Loucy (cell line): ENCODE measurements at regions not wholly inside any gene's neighbourhood (a gene's known extent, or its start where the extent isn't known, plus 50 kb on each side); places are given as distances from the start of the nearest gene placed in this dataset.

ENCODE experiments used
- H2AFZ ChIP-seq: fragments of 200-600 bp; sonication (generic); 2 replicates; pipeline ENCODE4 v1.6.0; 2016; ENCODE audit warnings: antibody characterized with exemption, mild to moderate bottlenecking, low read length, moderate library complexity
- H3F3A ChIP-seq: fragments of 200-600 bp; 2 replicates; pipeline ENCODE4 v1.6.0; 2016; ENCODE audit warnings: antibody characterized with exemption, low read depth, mild to moderate bottlenecking
- H3K27me3 ChIP-seq: fragments of 200-600 bp; sonication (generic); 2 replicates; pipeline ENCODE4 v1.6.1; 2014; ENCODE audit warnings: low read length, mild to moderate bottlenecking; ENCODE audit not compliant: insufficient read depth, poor library complexity, severe bottlenecking
- H3K36me3 ChIP-seq: fragments of 200-600 bp; sonication (generic); 2 replicates; pipeline ENCODE4 v1.6.1; 2016; ENCODE audit warnings: low read length; ENCODE audit not compliant: insufficient read depth
- H3K4me1 ChIP-seq: fragments of 200-600 bp; sonication (generic); 2 replicates; pipeline ENCODE4 v1.5.1; 2014; ENCODE audit warnings: low read length, mild to moderate bottlenecking; ENCODE audit not compliant: insufficient read depth, poor library complexity, severe bottlenecking
- H3K4me2 ChIP-seq: fragments of 200-600 bp; sonication (generic); 2 replicates; pipeline ENCODE4 v1.6.0; 2014; ENCODE audit warnings: antibody characterized with exemption, low read length, low read depth, mild to moderate bottlenecking; ENCODE audit not compliant: poor library complexity, severe bottlenecking
- H3K4me3 ChIP-seq: fragments of 200-600 bp; sonication (generic); 2 replicates; pipeline ENCODE4 v1.5.1; 2014; ENCODE audit warnings: low read length, mild to moderate bottlenecking, mixed read lengths; ENCODE audit not compliant: poor library complexity, severe bottlenecking
- H3K79me2 ChIP-seq: fragments of 200-600 bp; sonication (generic); 2 replicates; pipeline ENCODE4 v1.6.1; 2014; ENCODE audit warnings: low read length; ENCODE audit not compliant: insufficient read depth
- H3K9ac ChIP-seq: fragments of 200-600 bp; sonication (generic); 2 replicates; pipeline ENCODE4 v1.6.0; 2014; ENCODE audit warnings: mild to moderate bottlenecking, low read depth, low read length, moderate library complexity; ENCODE audit not compliant: poor library complexity, severe bottlenecking
- H3K9me2 ChIP-seq: fragments of 200-600 bp; sonication (generic); replicated peaks from 2 replicates; pipeline ENCODE4 v1.6.1; 2016; ENCODE audit warnings: low read depth, low read length, mixed read lengths
- H3K9me3 ChIP-seq: fragments of 200-600 bp; sonication (generic); 2 replicates; pipeline ENCODE4 v1.6.1; 2014; ENCODE audit warnings: mild to moderate bottlenecking, antibody characterized with exemption, low read length, low read depth; ENCODE audit not compliant: insufficient read depth
- H4K20me1 ChIP-seq: fragments of 200-600 bp; sonication (generic); 2 replicates; pipeline ENCODE4 v1.6.0; 2014; ENCODE audit warnings: antibody characterized with exemption, low read length, mild to moderate bottlenecking; ENCODE audit not compliant: insufficient read depth, poor library complexity, severe bottlenecking
- CTCF ChIP-seq: fragments of 200-600 bp; sonication (generic); conservative IDR thresholded peaks from 2 replicates; pipeline ENCODE4 v1.5.1; 2014; ENCODE audit warnings: mild to moderate bottlenecking, antibody characterized with exemption, low read length
- EZH2phosphoT487 ChIP-seq: fragments of 200-600 bp; IDR thresholded peaks from 2 replicates; pipeline ENCODE4 v1.6.1; 2018; ENCODE audit warnings: antibody characterized with exemption, mild to moderate bottlenecking, moderate library complexity, borderline replicate concordance

DNA sequence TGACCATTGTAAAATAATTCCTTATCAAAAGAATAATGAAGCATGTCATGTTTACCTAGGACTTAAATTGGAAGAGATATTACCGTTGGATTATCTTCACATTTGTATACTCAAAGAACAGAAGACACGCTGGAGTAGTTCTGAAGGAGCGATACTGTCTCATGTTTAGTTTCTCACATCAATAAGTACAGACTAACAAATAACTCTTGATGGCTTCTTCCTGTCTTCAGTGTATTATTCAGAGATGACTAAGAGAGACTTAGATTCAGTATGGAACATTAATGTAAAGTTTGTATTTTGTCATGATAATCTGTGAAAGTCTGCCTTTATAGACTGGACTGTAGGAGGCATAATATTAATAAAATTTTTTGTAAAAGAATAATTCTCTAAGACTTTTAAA lies 72.7 kb downstream of the SPRY1 start:
- H3K9me2 ChIP-seq: no peaks in the 10 kb centered on the region
- H3K27me3 ChIP-seq: no peaks in the 10 kb centered on the region
- no peaks in the 10 kb centered on the region for H4K20me1 ChIP-seq
- TF ChIP-seq CTCF (no peak), EZH2phosphoT487 (no peak)
- H3F3A ChIP-seq: no peaks in the 10 kb centered on the region
- H3K4me1 ChIP-seq: no peaks in the 10 kb centered on the region
- H3K79me2 ChIP-seq: no peaks in the 10 kb centered on the region
- H3K4me2 ChIP-seq: no peak overlapping the region
- H3K9me3 ChIP-seq: no peaks in the 10 kb centered on the region
- no peak overlapping the region for H2AFZ ChIP-seq
- H3K4me3 ChIP-seq: no peak overlapping the region
- no peaks in the 10 kb centered on the region for H3K36me3 ChIP-seq
- H3K9ac ChIP-seq: no peak overlapping the region

- no peaks in the 10 kb centered on the region for H3F3A ChIP-seq
- no peaks in the 10 kb centered on the region for H3K79me2 ChIP-seq
- no peaks in the 10 kb centered on the region for H3K9me2 ChIP-seq
- H3K4me2 ChIP-seq: no peak overlapping the region
- no peaks in the 10 kb centered on the region for H3K9me3 ChIP-seq
- H4K20me1 ChIP-seq: no peaks in the 10 kb centered on the region
- H3K4me1 ChIP-seq: no peaks in the 10 kb centered on the region
- no peak for TF ChIP-seq CTCF
- TF ChIP-seq EZH2phosphoT487: no peak
- H3K9ac ChIP-seq: no peak overlapping the region
- no peak overlapping the region for H3K4me3 ChIP-seq
- H3K36me3 ChIP-seq: no peaks in the 10 kb centered on the region
- H2AFZ ChIP-seq: no peak overlapping the region
- no peaks in the 10 kb centered on the region for H3K27me3 ChIP-seq
Measured at GRCh38 chr4:123469696-123470095, 73.1 kb downstream of the SPRY1 start.

- Histone ChIP-seq H3K4me2 (no peak overlapping the region), H3K36me3 (no peaks in the 10 kb centered on the region), H3K9me3 (no peaks in the 10 kb centered on the region), H3K4me3 (no peak overlapping the region), H3K9me2 (no peaks in the 10 kb centered on the region), H2AFZ (no peak overlapping the region), H3K27me3 (no peaks in the 10 kb centered on the region), H4K20me1 (no peaks in the 10 kb centered on the region), H3F3A (no peaks in the 10 kb centered on the region), H3K9ac (no peak overlapping the region), H3K4me1 (no peaks in the 10 kb centered on the region), H3K79me2 (no peaks in the 10 kb centered on the region)
- TF ChIP-seq CTCF (no peak), EZH2phosphoT487 (no peak)
Measured at GRCh38 chr4:123470640-123471039, 74.0 kb downstream of the SPRY1 start.
